GM18498 (cell line): ENCODE measurements at regions not wholly inside any gene's neighbourhood (a gene's known extent, or its start where the extent isn't known, plus 50 kb on each side); places are given as distances from the start of the nearest gene placed in this dataset.
A peak's percentile ranks its signal among the peaks of the same experiment; 100 is the strongest.
"Not testable (repeated sequence)": the region's sequence is repeated elsewhere in the genome, so short reads cannot be mapped to it uniquely, and the experiment has no call there.

ENCODE experiments used
- ATAC-seq: cut with Tn5 transposase; IDR thresholded peaks from one replicate; pipeline ENCODE4 v1.9.1; 2021; ENCODE audit warnings: mild to moderate bottlenecking, moderate library complexity; ENCODE audit not compliant: unreplicated experiment

- peak; percentile 64 for ATAC-seq
These were observed 186.5 kb upstream of the TMEM72 start for GRCh38 chr10:44724415-44725174.

- ATAC-seq: peak; percentile 81
These were observed 185.7 kb upstream of the TMEM72 start for GRCh38 chr10:44725404-44725803.

DNA sequence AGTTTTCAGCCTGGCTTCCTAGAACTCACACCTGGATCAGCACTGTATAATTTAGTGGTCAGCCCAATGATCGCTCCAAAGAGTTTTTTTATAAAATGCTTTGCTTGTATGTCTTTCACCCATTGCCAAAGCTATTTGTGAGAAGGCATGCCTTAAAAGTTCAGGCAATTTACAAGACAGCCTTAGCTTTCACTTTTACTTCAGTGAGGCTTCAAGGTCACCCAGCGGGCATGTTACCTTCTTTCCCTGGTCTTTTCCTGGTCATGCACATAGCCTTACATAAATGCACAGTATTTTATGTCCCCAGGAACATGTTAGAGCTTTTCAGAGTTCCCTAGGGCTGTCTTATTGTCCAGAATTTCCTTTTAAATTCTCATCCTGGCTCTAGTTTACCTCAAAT lies 179.9 kb upstream of the TMEM72 start:
- no peak for ATAC-seq

DNA sequence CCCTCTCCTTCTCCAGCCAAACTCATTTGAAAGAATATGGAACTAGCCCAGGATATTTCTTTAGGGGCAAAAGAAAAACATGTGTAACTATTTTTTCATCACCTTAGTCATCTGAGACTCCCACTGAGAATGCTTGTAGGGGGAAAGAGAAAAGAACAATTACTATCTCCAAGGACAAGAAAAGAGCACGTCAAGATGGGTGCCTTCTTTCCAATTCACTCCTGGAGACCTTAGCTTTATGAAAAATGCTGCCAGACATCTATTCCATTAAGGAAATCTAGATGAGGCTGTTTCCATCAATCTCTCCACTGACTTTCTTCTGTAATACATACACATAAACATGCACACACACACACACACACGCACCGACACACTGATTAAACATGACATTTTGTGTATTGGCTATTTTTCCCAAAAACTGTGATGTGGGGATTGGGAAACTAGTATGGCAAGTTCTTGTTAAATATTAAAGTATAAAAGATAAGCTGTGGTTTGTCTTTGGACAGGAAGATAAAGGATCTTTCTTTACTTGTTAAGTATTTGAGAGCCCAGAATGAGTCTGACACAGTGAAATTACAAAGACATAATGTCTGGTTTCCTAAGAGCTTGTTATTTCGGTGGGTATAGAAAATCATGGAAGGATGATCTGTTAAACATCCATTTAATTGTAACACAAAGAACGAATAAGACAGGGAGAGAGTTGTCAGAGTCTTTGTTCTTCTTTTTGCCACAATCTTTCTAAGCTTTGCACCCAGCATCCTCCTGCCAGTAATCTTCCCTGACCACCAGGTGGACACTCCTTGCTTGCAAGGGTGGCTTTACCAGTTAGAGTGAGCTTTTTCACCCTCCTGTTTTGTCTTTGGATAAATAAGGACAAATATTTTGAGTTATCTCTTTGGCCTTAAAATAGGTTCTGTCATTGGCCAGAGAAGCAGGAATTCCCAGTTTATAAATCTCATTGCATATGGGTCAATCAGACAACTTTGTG lies 177.3 kb upstream of the TMEM72 start:
- ATAC-seq: no peak

DNA sequence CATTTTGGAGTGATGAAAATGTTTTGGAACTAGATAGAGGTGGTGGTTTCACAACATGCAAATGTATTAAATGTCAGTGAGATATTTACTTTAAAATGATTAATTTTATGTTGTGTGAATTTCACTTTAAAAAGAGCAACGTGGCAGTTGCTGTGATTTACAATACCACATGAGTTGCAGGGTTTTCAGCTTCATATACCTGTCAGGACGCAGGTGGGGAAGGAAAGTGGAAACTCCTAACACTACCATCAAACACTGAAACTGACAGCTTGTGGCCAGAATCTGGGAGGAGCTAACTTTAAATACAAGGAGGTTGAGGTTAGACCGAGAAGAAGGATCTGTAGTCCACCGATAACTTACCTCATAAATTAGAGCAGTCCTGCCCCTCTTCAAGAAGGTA lies 168.9 kb upstream of the TMEM72 start:
- ATAC-seq: peak; percentile 64

- no peak for ATAC-seq
These were observed 167.6 kb upstream of the TMEM72 start for GRCh38 chr10:44743535-44743934.

GRCh38 chr10:44745920-44746319 lies 165.2 kb upstream of the TMEM72 start:
- ATAC-seq: no peak

- ATAC-seq: no peak
These were observed 163.5 kb upstream of the TMEM72 start for GRCh38 chr10:44747593-44748172.

- no peak for ATAC-seq
These were observed 162.0 kb upstream of the TMEM72 start for GRCh38 chr10:44749151-44749550.

DNA sequence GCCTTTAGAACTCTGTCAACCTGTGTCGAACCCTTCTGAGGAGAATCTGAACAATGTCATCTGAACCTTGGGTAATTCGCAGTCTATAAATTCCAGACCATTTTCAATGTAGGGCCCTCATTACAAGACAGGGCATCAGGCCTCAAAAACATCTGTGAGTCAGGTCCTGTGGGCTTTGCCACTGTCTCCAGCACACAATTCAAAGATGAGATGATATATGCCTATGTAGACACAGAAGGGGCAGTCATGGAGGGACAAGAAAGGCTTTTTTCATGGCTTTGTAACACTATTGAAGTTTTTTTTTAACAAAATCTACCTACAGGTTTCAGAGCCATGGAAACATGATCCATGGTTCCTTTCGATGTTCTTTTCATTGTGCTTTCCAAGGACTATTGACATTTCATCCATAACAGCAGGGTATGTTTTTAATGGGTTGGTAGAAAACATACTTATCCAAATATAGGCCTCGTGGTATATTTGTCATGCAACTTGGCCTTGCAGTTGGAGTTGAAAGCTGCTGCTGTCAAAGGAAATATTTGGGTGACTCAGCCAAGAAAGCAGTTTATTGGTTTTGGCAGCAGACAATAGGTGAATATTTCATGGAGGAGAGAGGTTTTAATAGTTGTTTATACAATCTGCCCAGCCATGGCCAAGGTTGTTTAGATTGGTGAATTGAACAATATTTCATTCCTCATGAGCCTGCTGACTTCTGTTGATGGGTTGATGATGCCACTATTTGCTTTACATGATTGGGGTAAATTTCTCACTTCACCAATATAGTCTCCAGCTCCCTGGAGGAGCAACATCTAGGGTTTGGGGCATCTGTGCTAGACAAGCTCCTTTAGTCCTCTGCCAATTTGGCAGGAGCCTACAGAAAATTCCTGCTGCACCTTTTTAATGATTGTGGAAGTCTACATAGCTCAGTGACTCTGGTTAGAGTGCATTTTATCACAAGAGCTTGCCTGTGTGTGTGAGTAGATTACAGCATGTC lies 158.4 kb upstream of the TMEM72 start:
- no peak for ATAC-seq

GRCh38 chr10:44754355-44754754 lies 156.8 kb upstream of the TMEM72 start:
- not testable (repeated sequence) for ATAC-seq

DNA sequence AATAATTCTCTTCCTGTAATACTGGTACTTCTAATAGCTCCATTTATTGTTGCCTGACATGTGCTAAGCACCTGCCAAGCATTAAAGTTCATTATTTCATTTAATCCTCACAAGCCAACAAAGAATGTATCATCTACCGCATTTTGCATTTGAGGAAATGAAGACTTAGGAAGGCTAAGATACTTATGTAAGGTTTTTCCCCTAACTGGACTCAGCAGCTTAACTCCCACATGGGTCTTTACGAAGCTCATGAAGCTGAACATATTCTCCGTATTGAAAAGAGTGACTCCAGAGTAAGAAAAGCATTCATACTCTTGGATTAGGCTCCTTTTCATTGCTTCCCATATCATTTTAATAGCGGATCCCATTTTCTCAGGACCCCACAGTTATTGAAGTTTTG lies 155.7 kb upstream of the TMEM72 start:
- ATAC-seq: no peak

DNA sequence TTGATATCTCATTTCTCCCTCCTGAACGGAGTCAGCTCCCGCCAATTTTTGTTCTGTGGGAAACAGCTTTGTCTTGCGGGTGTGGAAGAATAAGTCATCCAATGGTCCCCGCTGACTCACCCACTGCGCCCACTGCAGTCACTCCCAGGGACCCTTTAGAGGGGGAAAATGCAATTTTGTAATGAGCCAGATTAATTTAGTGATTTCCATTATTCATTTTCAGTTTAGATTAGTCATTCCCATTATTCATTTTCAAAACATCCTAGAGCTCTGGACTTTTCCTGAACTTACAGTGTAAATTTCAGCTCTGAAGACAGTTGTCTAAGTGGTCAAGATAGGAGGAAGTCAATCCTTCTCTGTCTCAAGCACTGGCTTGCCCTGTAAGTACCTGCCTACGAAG lies 154.9 kb upstream of the TMEM72 start:
- no peak for ATAC-seq

DNA sequence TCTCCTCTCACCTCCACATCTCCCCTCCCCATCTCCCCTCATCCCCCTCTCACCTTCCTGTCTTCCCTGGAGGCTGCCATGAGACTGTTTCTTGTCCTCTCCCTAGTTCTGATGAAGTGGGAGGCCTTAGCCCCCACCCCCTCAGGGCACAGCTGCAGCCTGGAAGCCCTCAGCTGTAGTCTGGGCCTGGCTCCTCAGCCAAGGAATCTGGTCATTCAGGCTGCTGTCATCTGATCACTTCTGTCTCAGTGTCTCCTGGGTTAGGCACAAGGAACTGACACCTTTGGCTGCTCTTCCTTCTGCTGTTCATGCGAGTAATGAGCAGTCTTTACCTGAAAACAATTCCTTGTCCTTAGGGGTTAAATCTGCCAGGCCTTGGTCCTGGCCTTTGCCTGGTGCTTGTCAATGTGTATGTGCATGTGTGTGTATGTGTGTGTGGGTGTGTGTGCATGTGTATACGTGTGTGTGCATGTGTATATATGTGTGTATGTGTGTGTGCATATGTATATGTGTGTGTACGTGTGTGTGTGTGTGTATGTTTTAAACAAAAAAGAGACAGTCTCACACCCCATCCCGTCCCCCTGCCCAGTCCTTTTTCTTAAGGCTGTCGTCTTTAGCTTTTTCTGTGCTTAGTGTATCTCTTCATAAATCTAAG lies 153.5 kb upstream of the TMEM72 start:
- no peak for ATAC-seq

DNA sequence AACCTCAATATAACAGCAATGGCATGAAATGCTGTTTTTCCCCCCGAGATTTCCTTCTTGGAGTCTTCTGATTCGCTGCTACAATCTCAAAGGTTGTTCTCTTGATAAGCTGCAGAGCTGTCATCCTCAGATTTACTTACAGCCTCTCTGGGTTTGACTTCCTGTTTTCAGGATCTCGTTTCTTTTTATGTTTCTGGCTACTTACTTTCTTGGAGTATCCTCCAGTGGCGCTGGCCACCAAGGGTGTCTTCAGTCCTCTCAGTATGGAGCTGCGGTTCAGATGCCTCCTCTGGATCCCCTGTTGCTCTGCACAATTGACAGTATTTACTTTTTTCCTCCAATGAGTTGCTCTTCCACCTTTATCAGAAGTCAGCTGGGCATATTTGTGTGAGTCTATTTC lies 152.0 kb upstream of the TMEM72 start:
- no peak for ATAC-seq

- no peak for ATAC-seq
These were observed 150.6 kb upstream of the TMEM72 start for GRCh38 chr10:44760513-44760912.

- no peak for ATAC-seq
These were observed 150.1 kb upstream of the TMEM72 start for GRCh38 chr10:44761076-44761475.

GRCh38 chr10:44763331-44763730 lies 147.8 kb upstream of the TMEM72 start:
- no peak for ATAC-seq

- no peak for ATAC-seq
These were observed 145.8 kb upstream of the TMEM72 start for GRCh38 chr10:44765299-44765698.

GRCh38 chr10:44766631-44767030 lies 144.5 kb upstream of the TMEM72 start:
- no peak for ATAC-seq
